GM12873 (cell line): ENCODE measurements at regions not wholly inside any gene's neighbourhood (a gene's known extent, or its start where the extent isn't known, plus 50 kb on each side); places are given as distances from the start of the nearest gene placed in this dataset.

Experiments
- TF ChIP-seq, protein P1 (sequence below): IDR thresholded peaks from 2 replicates; pipeline ENCODE4 v1.5.1; 2012; ENCODE audit warnings: low read depth, mild to moderate bottlenecking, moderate library complexity, low read length, control low read depth; ENCODE audit not compliant: insufficient read depth; ENCODE audit errors: missing control alignments

DNA sequence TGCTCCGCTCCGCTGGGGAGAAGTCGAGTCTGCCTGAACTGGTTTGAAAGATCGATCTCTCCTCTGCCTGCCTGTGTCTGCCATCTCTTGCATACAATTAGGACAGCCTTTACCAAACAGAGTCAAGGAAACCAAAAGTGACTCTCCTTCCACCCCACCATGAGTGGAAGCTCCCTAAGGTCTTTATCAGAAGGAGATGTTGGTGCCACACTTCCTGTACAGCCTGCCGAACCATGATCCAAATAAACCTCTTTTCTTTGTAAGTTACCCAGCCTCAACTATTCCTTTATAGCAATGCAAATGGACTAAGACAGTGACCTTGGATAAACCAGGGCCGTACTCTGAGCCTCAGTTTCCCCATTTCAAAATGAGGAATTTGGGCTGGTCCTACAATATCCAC lies 106.3 kb upstream of the GDF10 start:
- TF ChIP-seq, protein P1, sequence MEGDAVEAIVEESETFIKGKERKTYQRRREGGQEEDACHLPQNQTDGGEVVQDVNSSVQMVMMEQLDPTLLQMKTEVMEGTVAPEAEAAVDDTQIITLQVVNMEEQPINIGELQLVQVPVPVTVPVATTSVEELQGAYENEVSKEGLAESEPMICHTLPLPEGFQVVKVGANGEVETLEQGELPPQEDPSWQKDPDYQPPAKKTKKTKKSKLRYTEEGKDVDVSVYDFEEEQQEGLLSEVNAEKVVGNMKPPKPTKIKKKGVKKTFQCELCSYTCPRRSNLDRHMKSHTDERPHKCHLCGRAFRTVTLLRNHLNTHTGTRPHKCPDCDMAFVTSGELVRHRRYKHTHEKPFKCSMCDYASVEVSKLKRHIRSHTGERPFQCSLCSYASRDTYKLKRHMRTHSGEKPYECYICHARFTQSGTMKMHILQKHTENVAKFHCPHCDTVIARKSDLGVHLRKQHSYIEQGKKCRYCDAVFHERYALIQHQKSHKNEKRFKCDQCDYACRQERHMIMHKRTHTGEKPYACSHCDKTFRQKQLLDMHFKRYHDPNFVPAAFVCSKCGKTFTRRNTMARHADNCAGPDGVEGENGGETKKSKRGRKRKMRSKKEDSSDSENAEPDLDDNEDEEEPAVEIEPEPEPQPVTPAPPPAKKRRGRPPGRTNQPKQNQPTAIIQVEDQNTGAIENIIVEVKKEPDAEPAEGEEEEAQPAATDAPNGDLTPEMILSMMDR = no peak

DNA sequence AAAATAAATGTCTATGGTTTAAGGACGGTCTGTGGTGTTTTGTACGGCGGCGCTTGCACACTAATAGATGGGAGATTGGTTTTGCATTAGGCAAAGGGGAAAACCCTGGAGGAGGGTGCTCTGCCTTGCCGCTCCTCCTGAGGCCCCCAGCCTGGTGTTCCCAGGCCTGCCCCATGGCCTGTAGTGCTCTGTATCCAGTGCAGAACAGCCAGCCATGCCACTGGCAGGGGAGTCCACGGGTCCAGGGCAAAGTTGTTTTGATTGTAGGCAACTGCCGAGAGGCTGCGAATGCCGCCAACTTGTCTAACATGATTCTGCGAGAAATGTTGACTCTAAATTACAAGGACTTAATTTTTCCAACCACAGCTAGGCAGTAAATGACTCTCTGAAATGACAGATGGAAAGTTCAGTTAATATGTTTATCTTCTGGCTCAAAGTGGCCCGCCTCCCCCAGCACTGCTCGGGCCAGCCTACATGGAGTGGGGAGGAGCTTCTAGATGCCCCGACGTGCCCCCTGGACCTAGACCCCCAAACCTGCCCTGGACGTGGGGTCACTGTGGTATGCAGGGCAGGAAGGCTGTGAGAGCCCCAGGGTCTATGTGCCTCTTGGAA lies 104.6 kb upstream of the GDF10 start:
- TF ChIP-seq, protein P1 = no peak

DNA sequence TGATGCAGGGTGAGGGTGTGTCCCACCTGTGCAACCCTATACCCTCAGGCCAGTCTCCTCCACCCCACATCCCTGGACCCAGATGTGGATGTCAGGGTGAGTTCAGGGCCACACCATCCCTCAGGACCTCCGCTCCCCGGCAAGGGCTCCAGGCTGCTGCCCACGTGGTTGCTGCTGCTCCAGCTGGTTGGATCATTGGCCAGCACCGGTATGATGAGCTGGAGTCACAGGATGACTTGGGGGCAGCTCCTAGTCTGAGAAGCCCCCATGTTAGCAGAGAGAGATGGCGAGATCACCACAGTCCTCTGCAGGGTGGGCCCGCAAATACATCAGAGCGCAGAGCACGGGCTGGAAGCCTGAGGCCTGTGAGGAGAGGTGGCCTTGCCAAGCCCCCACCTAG lies 103.3 kb upstream of the GDF10 start:
- TF ChIP-seq, protein P1 = no peak

DNA sequence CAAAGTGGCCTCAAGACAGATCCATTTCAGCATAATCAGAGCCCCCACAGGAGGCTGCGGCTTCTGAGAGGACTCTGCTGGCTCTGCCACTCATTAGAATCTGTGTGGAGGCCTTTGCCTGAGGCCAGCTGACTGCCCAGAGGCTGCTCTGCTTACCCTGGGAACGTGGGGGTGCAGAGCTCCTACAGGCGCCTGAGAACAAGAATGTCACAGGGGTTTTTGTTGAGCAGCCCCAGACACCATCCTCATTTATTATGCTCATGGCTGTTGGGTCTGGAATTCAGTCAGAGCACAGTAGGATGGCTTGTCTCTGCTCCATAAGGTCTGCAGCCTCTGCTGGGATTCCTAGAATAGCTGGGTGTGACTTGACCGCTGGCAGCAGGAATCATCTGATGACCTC lies 101.8 kb upstream of the GDF10 start:
- TF ChIP-seq, protein P1 = no peak

DNA sequence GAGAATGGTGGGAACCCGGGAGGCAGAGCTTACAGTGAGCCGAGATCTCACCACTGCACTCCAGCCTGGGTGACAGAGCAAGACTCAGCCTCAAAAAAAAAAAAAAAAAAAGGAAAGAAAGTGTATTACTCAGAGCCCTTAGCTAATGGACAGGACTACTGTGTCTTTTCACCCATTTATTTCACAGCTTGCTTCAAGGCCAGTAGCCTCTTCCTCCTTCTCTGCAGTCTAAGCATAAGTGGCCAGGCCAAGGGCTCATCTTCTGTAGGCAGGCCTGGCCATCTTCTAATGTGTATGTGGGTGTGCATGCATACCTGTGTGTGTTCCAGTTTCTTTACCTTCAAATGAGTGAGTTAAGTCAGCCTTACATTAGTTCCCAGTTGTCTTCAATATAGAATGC lies 94.8 kb upstream of the GDF10 start:
- TF ChIP-seq, protein P1 = no peak

DNA sequence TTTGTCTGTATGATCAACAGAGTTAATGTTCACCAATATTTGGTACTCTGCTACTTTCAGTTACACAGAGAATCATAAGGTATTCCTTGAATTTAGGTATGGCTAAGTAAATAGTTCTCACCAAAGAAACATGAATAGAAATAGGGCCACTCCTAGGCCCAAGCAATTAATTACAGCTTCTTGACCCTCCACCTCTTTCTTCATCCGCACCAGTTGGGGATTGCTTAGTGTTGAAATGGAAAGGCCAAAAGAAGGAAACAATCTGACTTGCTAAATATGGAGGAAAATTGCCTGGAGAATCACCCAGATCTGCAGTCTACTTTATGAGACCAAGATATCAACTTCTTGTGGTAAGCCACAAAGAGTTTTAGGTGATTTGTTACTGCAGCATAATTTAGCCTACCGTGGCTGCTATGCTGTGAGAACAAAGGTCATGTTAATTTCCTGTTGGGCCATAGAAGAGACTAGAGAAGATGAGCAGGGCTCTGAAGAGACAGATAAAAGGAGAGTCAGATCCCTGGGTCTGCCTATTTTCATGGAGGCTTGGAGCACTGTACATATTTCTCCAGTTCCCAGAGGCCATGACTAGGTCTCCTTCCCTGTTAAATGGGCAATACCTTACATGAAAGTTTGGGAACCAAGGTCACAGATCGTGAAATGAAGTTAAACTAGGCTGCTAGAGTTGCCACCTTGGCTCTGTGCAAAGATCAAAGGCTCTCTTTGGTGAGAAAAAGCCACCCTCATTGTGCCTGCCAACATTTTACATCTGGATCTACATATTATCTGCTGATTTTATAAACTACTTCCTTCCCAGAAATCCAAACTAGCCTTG lies 93.3 kb upstream of the GDF10 start:
- TF ChIP-seq, protein P1 = no peak

DNA sequence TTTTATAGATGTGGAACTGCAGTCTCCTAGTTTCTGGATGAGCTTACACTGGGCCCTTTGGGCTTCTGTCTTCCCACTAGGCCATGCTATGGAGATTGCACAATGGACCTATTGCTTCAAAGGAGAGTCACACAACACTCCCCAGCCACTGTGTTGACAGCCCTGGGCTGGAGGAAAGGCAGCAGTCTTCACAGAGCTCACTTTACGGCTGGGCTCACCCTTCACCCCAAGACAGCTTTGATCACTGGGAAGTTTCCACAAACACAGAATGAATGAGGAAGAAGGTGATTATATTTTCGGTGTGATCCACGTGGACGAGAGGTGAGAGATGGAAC lies 92.7 kb upstream of the GDF10 start:
- TF ChIP-seq, protein P1 = no peak
